Bronchial epithelial cell (primary cell): ENCODE measurements at regions not wholly inside any gene's neighbourhood (a gene's known extent, or its start where the extent isn't known, plus 50 kb on each side); places are given as distances from the start of the nearest gene placed in this dataset.

ENCODE experiments used
- DNase-seq: peaks from one replicate; pipeline ENCODE4 v3.0.0-alpha.2; 2010; ENCODE audit warnings: low read depth
- FAIRE-seq: peaks from 2 replicates; lab custom pipeline; 2011; peaks lifted over from hg19 to GRCh38; lab: Jason Lieb, UNC
- H3K27me3 ChIP-seq: 2 replicates; pipeline ENCODE4 v1.5.1; 2011; ENCODE audit warnings: low read length; ENCODE audit not compliant: control insufficient read depth, insufficient read depth
- H3K36me3 ChIP-seq: 2 replicates; pipeline ENCODE4 v1.5.1; 2011; ENCODE audit warnings: low read length; ENCODE audit not compliant: control insufficient read depth, insufficient read depth
- H3K4me3 ChIP-seq: 2 replicates; pipeline ENCODE4 v1.5.1; 2011; ENCODE audit warnings: mild to moderate bottlenecking, low read depth, low read length, control low read depth
- CTCF ChIP-seq: IDR thresholded peaks from 2 replicates; pipeline ENCODE4 v1.5.1; 2011; ENCODE audit warnings: mild to moderate bottlenecking, moderate library complexity, low read length, control low read depth, inconsistent platforms; ENCODE audit not compliant: insufficient read depth, severe bottlenecking

GRCh38 chr5:176719113-176719739 lies 71.9 kb downstream of the TSPAN17 start:
- TF ChIP-seq CTCF, result no peak
- no peak for DNase-seq
- H3K4me3 ChIP-seq, result no peak overlapping the region
- no peaks in the 10 kb centered on the region for H3K36me3 ChIP-seq
- no peak for FAIRE-seq
- peaks cover 8% of the 10 kb centered on the region for H3K27me3 ChIP-seq

- H3K36me3 ChIP-seq, result no peaks in the 10 kb centered on the region
- TF ChIP-seq CTCF, result no peak
- H3K27me3 ChIP-seq, result peaks cover 14% of the 10 kb centered on the region
- DNase-seq, result no peak
- no peak overlapping the region for H3K4me3 ChIP-seq
- FAIRE-seq, result no peak
Measured at GRCh38 chr5:176721509-176721908, 74.2 kb downstream of the TSPAN17 start.

GRCh38 chr5:176722757-176723156 lies 75.5 kb downstream of the TSPAN17 start:
- Histone ChIP-seq H3K27me3 (peaks cover 16% of the 10 kb centered on the region), H3K36me3 (no peaks in the 10 kb centered on the region), H3K4me3 (no peak overlapping the region)
- no peak for DNase-seq
- no peak for FAIRE-seq
- no peak for TF ChIP-seq CTCF

- DNase-seq (no peak), FAIRE-seq (no peak)
- no peak overlapping the region for H3K4me3 ChIP-seq
- H3K27me3 ChIP-seq, result peaks cover 16% of the 10 kb centered on the region
- TF ChIP-seq CTCF, result no peak
- H3K36me3 ChIP-seq, result no peaks in the 10 kb centered on the region
Measured at GRCh38 chr5:176723440-176723839, 76.2 kb downstream of the TSPAN17 start.

- DNase-seq (no peak), FAIRE-seq (no peak)
- Histone ChIP-seq H3K27me3 (peaks cover 15% of the 10 kb centered on the region), H3K4me3 (no peak overlapping the region), H3K36me3 (no peaks in the 10 kb centered on the region)
- no peak for TF ChIP-seq CTCF
Measured at GRCh38 chr5:176724472-176724871, 77.2 kb downstream of the TSPAN17 start.
